Right atrium auricular region (tissue), 2 donors: ENCODE measurements at regions not wholly inside any gene's neighbourhood (a gene's known extent, or its start where the extent isn't known, plus 50 kb on each side); places are given as distances from the start of the nearest gene placed in this dataset.
"Not testable (repeated sequence)": the region's sequence is repeated elsewhere in the genome, so short reads cannot be mapped to it uniquely, and the experiment has no call there.

Experiments
- DNase-seq: peaks from one replicate; pipeline ENCODE4 v3.0.0-alpha.2; 2019; ENCODE audit warnings: low spot score
- H3K27ac ChIP-seq, 2 donors: fragments of 200-600 bp; sonication (generic); 1 replicate in 1 of 2; 2 replicates in 1 of 2; pipeline ENCODE4 v1.5.1; 2016 to 2019
- H3K27me3 ChIP-seq, 2 donors: fragments of 200-600 bp; sonication (generic); one replicate each; pipeline versions ENCODE4 v1.5.1 to v1.6.0; 2017 to 2019
- H3K36me3 ChIP-seq: fragments of 200-600 bp; sonication (generic); one replicate; pipeline ENCODE4 v1.5.1; 2016
- H3K4me1 ChIP-seq, 2 donors: fragments of 200-600 bp; sonication (generic); one replicate each; pipeline versions ENCODE4 v1.5.1 to v1.6.0; 2017 to 2019
- H3K4me3 ChIP-seq, 2 donors: fragments of 200-600 bp; sonication (generic); 1 replicate in 1 of 2; 2 replicates in 1 of 2; pipeline ENCODE4 v1.5.1; 2017 to 2019; ENCODE audit warnings: mild to moderate bottlenecking in 1 of 2, moderate library complexity in 1 of 2
- H3K9me3 ChIP-seq, 2 donors: fragments of 200-600 bp; sonication (generic); one replicate each; pipeline ENCODE4 v1.5.1; 2019
- CTCF ChIP-seq, 2 donors: fragments of 200-600 bp; sonication (generic); IDR thresholded peaks; one replicate each; pipeline ENCODE4 v1.5.1; 2019; ENCODE audit warnings: antibody characterized with exemption in 2 of 2

- no peaks in the 10 kb centered on the region for H3K36me3 ChIP-seq
- no peak for DNase-seq
- H3K9me3 ChIP-seq: no peaks in the 10 kb centered on the region
- H3K4me3 ChIP-seq: no peak overlapping the region
- TF ChIP-seq CTCF (IDR thresholded peaks at IDR 0.05): no peak
- H3K27ac ChIP-seq: no peak overlapping the region
- H3K27me3 ChIP-seq: no peaks in the 10 kb centered on the region
- no peaks in the 10 kb centered on the region for H3K4me1 ChIP-seq
Observed at GRCh38 chr12:73589220-73589619, 948.4 kb upstream of the ATXN7L3B start.

- no peaks in the 10 kb centered on the region for H3K4me1 ChIP-seq
- TF ChIP-seq CTCF (IDR thresholded peaks at IDR 0.05): no peak
- H3K4me3 ChIP-seq: no peak overlapping the region
- H3K9me3 ChIP-seq: no peaks in the 10 kb centered on the region
- H3K36me3 ChIP-seq: no peaks in the 10 kb centered on the region
- no peaks in the 10 kb centered on the region for H3K27me3 ChIP-seq
- H3K27ac ChIP-seq: no peak overlapping the region
- no peak for DNase-seq
Observed at GRCh38 chr12:73598626-73599025, 939.0 kb upstream of the ATXN7L3B start.

- no peaks in the 10 kb centered on the region for H3K4me1 ChIP-seq
- no peaks in the 10 kb centered on the region for H3K9me3 ChIP-seq
- TF ChIP-seq CTCF (IDR thresholded peaks at IDR 0.05): no peak
- no peak overlapping the region for H3K27ac ChIP-seq
- H3K36me3 ChIP-seq: no peaks in the 10 kb centered on the region
- H3K27me3 ChIP-seq: no peaks in the 10 kb centered on the region
- no peak overlapping the region for H3K4me3 ChIP-seq
- no peak for DNase-seq
Observed at GRCh38 chr12:73599268-73599667, 938.4 kb upstream of the ATXN7L3B start.

GRCh38 chr12:73605925-73606324, 931.7 kb upstream of the ATXN7L3B start:
- not testable (repeated sequence) for H3K9me3 ChIP-seq, H3K36me3 ChIP-seq, H3K4me3 ChIP-seq, H3K27ac ChIP-seq, DNase-seq, H3K27me3 ChIP-seq, H3K4me1 ChIP-seq

GRCh38 chr12:73612551-73612950, 925.1 kb upstream of the ATXN7L3B start:
- H3K9me3 ChIP-seq: no peaks in the 10 kb centered on the region
- no peaks in the 10 kb centered on the region for H3K36me3 ChIP-seq
- TF ChIP-seq CTCF (IDR thresholded peaks at IDR 0.05): no peak
- H3K4me3 ChIP-seq: no peak overlapping the region
- no peak for DNase-seq
- no peaks in the 10 kb centered on the region for H3K4me1 ChIP-seq
- no peaks in the 10 kb centered on the region for H3K27me3 ChIP-seq
- no peak overlapping the region for H3K27ac ChIP-seq

- Histone ChIP-seq H3K4me1 (no peaks in the 10 kb centered on the region), H3K27me3 (no peaks in the 10 kb centered on the region), H3K27ac (no peak overlapping the region), H3K9me3 (no peaks in the 10 kb centered on the region), H3K4me3 (no peak overlapping the region), H3K36me3 (no peaks in the 10 kb centered on the region)
- TF ChIP-seq CTCF (IDR thresholded peaks at IDR 0.05): no peak
- no peak for DNase-seq
Observed at GRCh38 chr12:73623421-73623820, 914.2 kb upstream of the ATXN7L3B start.
